ENCODE measurements at regions not wholly inside any gene's neighbourhood (a gene's known extent, or its start where the extent isn't known, plus 50 kb on each side); places are given as distances from the start of the nearest gene placed in this dataset.
"Not testable (repeated sequence)": the region's sequence is repeated elsewhere in the genome, so short reads cannot be mapped to it uniquely, and the experiment has no call there.

DNA sequence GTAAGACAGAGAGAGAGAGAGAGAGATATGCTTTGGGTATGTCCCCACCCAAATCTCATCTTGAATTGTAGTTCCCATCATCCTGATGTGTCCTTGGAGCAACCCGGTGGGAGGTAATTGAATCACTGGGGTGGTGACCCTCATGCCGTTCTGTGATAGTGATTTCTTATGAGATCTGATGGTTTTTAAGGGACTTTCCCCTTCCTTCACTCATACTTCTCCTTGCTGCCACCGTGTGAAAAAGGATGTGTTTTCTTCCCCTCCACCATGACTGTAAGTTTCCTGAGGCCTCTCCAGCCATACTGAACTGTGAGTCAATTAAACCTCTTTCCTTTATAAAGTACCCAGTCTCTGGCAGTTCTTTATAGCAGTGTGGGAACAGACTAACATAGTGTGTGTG lies 60.3 kb downstream of the EOMES start:
- no peak for DNase-seq (ENCODE audit: low read depth in 3 of 3, low spot score in 2 of 3)

DNA sequence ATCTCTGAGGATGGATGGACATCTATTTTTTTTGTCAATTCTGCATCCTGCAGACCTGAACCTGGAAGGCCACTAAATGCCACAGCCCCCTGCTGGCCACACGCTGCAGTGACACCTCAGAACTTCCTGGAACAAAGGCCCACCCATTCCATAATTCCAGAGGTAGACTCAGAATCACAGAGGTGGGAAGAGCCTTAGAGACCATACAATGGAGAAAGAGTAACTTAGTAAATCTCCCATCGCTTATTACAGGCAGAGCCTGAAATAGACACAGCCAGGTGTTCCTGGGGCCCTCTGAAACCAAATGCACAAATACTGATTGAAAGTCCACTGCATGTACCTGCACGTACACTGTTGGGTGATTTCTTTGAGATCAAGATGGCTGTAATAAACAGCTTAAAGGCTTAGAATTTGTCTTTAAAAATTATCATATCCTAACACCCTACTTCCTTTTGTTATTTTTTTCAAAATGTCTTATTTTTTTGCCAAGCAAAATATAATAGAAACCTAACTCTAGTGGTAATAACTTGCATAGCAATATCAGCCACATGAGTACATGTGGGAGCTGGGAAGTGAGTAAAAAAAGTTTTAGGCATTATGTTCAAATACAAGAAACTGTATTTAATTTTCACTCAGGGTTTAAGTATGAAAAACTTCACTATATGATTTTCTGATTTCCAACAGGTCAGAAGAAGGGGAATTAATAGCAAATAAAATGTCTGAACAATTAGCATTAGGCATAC lies 62.7 kb downstream of the EOMES start:
- no peak for DNase-seq (ENCODE audit: low read depth in 3 of 3, low spot score in 2 of 3)

DNA sequence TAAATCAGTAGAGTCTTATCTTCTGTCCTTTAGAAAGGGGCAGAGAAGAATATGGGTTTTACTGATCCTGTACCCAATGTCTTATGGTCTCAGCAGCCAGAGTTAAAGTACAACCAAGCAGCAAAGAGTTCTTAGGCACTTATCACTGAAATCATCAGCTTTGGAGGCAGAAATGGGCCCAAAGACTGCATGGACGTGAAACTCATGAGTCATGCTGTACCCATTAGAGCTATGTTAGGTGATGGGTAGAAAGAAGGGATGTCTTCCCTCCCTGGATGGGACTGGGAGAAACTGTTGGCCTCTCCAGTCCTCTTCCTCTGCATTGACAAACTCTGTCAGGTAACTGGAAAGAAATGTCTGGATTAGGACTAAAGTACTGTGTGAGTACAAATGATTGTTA lies 63.4 kb downstream of the EOMES start:
- DNase-seq (ENCODE audit: low read depth in 3 of 3, low spot score in 2 of 3) = no peak

DNA sequence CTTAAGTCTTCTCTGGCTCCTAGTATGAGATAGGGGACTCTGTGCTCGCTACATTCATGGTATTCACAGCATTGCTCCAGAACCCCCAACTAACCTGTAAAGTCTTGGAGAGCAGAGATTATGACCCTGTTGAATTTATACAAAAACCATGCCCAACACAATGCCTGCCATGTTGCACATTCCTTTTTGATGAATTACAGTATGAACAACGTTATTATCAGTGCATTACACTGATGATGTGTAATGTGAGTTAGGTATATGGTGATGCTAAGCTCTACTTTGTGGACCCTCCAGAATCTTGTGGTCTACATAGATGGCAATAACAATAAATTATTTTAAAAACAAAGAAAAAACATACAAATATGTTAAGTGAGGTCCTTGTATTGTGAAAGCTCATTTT lies 64.3 kb downstream of the EOMES start:
- no peak for DNase-seq (ENCODE audit: low read depth in 3 of 3, low spot score in 2 of 3)

DNA sequence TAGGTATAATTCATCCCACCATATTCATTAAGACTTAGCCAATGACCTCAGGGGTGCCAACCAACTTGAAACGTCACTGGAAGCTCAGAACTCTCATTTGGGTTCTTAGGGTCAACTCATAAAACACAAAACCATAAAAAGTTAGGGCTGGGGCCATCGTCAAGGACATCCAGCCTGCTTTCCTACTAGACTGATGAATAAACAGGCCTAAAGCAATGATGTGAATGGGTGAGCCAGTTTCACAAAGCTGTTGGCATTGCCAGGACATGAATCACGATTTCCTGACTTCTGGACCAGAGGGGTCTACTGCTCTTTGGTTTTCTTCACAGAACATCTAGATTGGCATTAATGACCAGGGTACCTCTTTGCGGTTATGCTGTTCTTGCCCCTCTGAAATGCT lies 64.7 kb downstream of the EOMES start:
- DNase-seq (ENCODE audit: low read depth in 3 of 3, low spot score in 2 of 3) = no peak

DNA sequence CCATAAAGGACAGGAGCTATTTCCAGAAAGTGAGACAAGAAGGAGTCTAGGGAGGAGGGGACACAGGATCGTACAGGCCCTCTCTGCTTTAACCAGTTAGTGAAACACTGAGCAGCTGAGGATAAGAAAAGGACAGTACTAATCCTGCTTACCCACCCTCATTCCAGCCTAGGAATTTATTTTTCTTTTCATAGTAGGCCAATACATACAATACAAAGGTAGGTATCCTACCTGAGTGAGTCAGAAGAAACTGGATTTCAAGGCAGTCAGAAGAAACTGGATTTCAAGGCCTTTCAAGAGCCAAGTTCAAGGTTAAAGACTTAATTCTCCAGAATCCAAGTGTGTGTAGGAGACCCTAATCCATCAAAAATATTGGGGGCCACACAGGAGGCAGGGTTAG lies 65.3 kb downstream of the EOMES start:
- no peak for DNase-seq (ENCODE audit: low read depth in 3 of 3, low spot score in 2 of 3)

DNA sequence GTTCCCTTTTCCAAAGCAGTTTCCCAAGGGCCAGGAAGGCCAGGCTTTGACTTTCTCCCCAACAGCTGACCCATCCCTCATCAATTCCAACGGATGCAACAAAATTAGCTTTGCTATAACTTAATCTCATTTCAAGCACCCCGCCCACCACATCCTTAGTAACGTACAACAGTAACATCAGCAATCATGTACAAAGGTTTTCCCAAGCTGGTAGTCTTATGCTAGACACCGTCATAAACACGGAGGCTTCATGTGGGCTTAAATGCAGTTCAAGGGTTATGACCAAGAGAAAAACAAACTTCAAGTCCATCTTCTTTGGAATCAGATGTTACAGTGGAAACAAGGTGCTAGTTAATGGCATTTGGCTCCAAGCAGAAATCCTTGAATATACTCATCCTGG lies 66.6 kb downstream of the EOMES start:
- DNase-seq (ENCODE audit: low read depth in 3 of 3, low spot score in 2 of 3) = no peak

DNA sequence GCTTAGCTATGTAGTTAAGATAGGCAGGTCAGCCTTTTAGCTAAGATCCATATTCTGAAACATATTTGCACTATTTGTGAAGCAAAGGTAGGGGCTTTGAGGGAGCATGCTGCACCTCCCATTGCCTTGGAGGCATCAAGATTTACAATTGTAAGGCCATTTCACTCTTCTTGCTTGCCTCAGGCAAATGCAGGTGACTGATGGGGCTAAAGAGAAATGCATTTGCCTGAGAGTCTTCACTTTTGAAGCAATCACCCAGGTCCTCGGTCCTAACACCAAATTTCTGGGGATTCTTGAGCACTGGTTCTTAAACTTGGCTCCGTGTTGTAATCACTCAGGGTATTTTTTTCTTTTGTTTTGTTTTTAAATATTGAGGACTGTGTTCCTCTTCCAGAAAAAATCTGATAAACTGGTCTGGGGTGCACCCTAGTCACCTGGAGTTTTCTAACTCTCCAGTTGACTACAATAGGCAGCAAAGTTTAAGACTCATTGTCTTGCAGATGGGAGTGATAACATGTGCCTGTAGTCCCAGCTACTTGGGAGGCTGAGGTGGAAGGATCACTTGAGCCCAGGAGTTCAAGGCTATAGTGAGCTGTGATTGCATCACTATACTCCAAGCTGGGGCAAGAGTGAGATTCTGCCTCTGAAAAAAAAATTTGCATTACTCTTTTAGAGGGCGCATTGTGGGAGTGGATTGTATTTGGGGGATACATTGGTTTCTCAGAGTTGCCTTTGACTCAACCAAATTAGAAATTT lies 68.1 kb downstream of the EOMES start:
- DNase-seq (ENCODE audit: low read depth in 3 of 3, low spot score in 2 of 3) = no peak

DNA sequence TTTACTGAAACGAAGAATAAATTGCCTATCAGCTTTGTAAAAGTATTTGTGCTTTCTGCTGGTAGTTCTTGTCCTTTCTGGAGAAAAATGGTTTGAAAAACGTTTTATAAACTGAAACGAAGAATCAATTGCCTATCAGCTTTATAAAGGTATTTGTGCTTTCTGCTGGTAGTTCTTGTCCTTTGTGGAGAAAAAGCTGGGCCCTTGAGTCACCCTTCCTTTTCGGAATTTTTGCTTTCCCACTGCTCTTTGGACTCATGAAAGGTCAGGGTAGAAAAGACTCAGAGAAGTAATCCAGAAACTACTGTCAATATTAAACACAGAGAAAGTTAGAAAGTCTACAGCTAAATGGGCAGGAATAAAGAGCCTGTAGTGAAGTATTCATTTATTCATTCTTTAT lies 72.8 kb downstream of the EOMES start:
- DNase-seq (ENCODE audit: low read depth in 3 of 3, low spot score in 2 of 3) = no peak

DNA sequence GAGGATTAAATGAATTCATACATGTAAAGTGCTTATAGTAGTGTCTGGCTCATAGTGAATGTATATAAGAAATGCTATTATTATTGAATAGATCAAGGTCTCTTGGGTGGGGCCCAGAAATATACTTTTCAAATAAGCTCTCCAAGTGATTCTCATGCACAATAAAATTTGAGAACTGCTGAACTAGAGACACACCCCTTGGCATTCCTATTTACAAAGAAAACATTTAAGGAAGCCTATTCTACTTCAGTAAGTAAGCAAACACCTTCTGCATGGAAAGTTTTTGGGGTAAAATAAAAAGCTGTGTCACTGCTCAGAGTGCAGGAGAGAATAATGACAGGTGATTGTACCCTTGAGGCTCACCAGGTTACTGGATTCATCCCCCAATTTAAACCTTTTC lies 75.2 kb downstream of the EOMES start:
- no peak for DNase-seq (ENCODE audit: low read depth in 3 of 3, low spot score in 2 of 3)

DNA sequence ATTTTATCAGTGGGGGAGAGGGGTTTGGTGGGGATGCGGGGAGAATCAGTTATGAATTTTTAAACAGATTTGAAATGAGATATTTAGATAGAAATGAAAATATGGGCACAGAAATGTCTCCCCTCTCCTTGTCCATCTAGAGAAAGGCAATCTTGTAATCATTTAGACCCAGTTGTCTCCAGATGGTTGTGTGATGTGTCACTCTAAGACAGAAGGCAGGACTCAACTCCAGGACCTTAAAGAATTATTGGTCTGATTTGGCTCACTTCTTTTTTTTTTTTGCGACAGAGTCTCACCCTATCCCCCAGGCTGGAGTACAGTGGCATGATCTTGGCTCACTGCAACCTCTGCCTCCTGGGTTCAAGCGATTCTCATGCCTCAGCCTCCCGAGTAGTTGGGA lies 77.2 kb downstream of the EOMES start:
- no peak for DNase-seq (ENCODE audit: low read depth in 3 of 3, low spot score in 2 of 3)

DNA sequence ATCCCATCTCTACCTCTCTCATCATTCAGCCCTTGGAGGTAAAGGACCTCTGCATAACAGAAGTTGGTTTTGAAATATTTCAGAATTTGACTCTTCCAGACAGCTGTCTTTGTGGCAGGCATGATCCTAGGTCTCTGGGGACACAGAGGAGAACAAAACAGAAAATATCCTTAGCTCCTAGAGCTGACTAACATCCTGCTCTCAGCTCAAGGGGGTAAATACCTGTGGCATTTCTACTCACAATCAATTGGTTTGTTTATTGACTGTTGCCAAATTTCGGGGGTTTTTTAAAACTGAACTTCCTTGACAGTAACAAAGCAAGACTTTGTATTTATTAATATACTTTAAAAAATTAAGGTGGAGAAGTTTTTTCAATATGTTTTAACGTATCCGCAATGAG lies 78.8 kb downstream of the EOMES start:
- DNase-seq (ENCODE audit: low read depth in 3 of 3, low spot score in 2 of 3) = no peak

DNA sequence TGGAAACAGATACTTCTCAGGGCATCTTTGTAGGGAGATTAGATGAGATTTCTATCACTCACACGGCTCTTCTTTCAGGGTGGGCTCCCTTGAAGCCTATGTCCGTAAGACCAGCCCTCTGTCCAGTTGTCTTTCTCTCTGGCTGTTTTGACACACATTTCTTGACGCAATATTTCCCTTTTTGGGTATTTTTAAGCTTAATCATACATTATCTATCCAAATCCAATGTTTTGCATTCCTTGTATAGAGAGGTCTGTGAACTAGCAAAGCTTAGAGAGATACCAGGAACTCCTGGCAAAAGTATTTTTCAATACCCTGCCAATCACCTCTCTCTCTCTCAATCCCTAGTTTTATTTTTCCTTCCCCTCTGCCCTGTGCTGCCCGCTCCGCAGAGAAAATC lies 79.3 kb downstream of the EOMES start:
- DNase-seq (ENCODE audit: low read depth in 3 of 3, low spot score in 2 of 3) = no peak

DNA sequence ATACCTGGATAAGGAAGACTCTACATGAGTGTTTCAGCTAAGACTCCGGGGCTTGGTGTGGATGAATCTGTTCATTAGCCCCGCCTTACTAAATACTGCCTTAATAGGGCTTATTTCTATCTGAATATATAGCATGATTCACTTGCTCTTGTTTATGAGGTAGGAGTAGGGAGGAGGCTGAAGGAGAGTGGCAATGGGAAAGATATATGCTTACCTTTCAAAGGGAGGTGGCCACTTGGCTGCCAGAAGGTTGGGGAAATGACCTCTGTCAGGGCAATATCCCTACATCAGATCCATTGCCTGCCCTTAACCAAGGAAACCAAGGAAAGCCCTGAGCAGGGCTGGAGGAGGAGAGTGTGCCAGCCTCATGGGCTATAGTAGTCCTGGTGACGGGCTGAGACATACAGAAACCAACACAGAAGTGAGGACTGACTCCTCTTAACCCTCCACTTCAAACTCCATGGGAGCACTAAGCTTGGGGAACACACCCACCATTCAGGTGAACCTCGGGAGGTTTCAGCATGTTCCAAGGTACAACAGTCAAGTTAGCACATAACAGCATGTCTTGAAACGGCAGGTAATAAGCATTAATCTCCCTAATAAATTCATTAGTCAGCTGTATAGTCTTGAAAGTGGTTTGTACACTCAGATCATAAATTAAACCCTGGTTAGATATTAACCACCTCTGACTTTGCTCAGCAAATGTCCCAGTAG lies 80.1 kb downstream of the EOMES start:
- DNase-seq (ENCODE audit: low read depth in 3 of 3, low spot score in 2 of 3) = no peak

DNA sequence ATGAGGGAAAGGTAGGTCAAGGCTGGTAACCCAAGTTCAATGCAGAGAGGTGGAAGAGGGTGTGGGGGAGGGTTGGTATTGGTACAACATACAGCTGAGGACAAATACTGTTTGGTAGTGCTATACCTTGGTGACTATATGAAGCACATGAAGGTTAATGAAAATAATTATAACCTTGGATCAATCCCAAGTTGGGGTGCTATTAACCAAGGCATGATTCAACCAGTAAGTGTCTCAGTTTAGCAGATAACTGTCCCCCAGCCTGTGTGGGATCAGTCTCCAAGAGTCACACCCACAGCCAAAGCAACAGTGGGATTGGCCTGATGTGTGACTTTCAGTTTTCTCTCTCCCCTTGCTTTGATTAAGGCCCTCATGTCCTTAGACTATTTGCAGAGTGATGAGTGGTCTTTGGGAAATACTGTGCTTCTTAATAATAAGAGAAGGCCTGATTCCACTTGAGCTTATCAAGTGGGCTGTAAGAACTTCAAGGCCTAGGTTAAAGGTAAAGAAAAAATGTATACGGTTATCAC lies 80.8 kb downstream of the EOMES start:
- DNase-seq (ENCODE audit: low read depth in 3 of 3, low spot score in 2 of 3) = no peak

DNA sequence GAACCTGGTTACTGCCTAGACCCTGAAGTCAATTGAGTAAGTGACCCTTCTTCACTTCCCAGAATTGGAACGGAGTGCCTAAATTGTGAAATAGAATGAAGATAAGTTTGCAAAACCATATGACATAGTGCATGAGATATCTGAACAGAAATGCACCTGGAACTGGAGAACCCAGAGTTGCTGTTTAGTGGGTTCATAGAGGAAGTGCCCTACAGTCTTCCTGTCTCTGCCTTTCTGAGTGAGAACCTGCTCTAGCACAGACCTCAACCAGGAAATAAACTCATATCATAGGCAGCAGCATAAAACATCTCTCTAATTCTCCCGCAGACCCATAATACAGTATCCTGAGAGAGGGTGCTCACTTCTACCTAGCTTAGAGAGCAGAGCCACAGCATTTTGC lies 82.9 kb downstream of the EOMES start:
- DNase-seq (ENCODE audit: low read depth in 3 of 3, low spot score in 2 of 3) = no peak

DNA sequence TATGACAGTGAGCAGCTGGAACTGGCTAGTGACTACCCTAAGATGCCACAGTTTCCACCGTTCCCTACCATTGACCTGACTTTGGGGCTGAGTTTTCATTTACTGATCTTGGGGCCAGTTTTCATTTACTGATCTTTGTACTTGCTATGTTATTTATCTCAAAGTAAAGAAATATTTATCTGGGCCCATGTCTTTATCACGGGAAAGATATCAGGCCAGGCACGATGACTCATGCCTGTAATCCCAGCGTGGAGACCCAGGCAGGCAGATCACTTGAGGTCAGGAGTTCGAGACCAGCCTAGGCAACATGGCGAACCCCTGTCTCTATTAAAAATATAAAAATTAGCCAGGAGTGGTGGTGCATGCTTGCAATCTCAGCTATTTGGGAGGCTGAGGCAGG lies 83.5 kb downstream of the EOMES start:
- no peak for DNase-seq (ENCODE audit: low read depth in 3 of 3, low spot score in 2 of 3)

DNA sequence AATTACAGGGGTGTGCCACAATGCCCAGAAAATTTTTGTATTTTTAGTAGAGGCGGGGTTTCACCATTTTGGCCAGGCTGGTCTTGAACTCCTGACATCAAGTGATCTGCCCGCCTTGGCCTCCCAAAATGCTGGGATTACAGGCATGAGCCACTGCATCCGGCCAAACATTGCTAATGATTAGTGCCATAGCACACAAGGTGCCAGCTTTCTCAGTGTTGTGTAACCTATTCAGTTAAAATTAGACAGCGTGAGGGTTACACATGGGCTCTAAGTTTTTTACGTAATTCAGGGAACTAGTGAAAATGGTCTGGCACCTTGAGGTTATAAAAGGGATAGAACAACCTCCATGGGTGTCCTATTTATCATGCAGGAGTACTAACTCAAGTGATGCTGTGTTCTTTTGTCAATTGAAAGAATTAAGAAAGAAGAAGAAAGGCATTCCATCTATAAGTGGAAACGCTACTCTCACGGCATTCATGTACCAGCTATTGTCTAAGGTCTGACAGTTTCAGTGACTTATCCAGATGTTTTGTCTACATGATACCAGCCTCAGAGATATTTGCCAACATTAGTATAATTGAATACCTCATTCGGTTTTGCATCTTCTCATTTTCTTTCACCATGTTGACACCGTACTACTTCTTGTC lies 84.7 kb downstream of the EOMES start:
- DNase-seq (ENCODE audit: low read depth in 3 of 3, low spot score in 2 of 3) = no peak

DNA sequence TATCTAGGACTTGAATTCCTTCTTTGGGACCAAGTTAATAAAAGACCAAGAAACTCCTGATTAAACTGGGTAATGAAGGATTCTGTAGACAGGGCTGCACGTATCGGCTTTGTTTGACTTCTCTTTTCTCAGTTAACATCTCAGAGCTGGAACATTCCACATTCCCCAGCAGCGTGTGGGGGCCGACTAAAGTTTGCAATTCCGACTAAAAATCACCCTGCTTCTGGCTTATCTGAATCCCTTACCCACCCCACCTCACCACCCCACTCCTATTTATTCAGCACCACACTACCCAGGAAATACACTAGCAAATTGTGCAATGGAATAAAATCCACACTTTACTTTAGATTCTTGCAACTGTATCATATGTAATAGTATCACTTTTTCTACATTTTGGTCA lies 87.1 kb downstream of the EOMES start:
- not testable (repeated sequence) for DNase-seq (ENCODE audit: low read depth in 3 of 3, low spot score in 2 of 3)

DNA sequence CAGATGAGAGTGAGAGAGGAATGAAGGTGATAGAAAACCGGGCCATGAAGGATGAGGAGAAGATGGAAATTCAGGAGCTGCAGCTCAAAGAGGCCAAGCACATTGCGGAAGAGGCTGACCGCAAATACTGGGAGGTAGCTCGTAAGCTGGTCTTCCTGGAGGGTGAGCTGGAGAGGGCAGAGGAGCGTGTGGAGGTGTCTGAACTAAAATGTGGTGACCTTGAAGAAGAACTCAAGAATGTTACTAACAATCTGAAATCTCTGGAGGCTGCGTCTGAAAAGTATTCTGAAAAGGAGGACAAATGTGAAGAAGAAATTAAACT lies 88.9 kb downstream of the EOMES start:
- DNase-seq (ENCODE audit: low read depth in 3 of 3, low spot score in 2 of 3) = no peak
